Tibial artery (tissue), 4 donors: ENCODE measurements at regions not wholly inside any gene's neighbourhood (a gene's known extent, or its start where the extent isn't known, plus 50 kb on each side); places are given as distances from the start of the nearest gene placed in this dataset.
"Not testable (repeated sequence)": the region's sequence is repeated elsewhere in the genome, so short reads cannot be mapped to it uniquely, and the experiment has no call there.

Source experiments
- DNase-seq, 2 donors: peaks; one replicate each; pipeline ENCODE4 v3.0.0-alpha.2; 2019
- H3K27ac ChIP-seq, 2 donors: fragments of 200-600 bp; sonication (generic) in 1 of 2; 1 replicate in 1 of 2; 2 replicates in 1 of 2; pipeline ENCODE4 v1.5.1; 2018 to 2019; ENCODE audit warnings: mild to moderate bottlenecking in 1 of 2
- H3K27me3 ChIP-seq, 2 donors: fragments of 200-600 bp; sonication (generic) in 1 of 2; one replicate each; pipeline versions ENCODE4 v1.5.1 to v1.6.0; 2016 to 2019
- H3K36me3 ChIP-seq, 3 donors: fragments of 200-600 bp; sonication (generic) in 2 of 3; one replicate each; pipeline ENCODE4 v1.5.1; 2016 to 2019; ENCODE audit warnings: mild to moderate bottlenecking in 2 of 3
- H3K4me1 ChIP-seq, 4 donors: fragments of 200-600 bp; sonication (generic) in 2 of 4; 1 replicate in 3 of 4; 2 replicates in 1 of 4; pipeline ENCODE4 v1.5.1; 2016 to 2019
- H3K4me3 ChIP-seq, 2 donors: fragments of 200-600 bp; sonication (generic) in 1 of 2; 1 replicate in 1 of 2; 2 replicates in 1 of 2; pipeline ENCODE4 v1.5.1; 2018 to 2019; ENCODE audit warnings: mild to moderate bottlenecking in 2 of 2
- H3K9me3 ChIP-seq, 3 donors: fragments of 200-600 bp; sonication (generic) in 1 of 3; one replicate each; pipeline ENCODE4 v1.5.1; 2016 to 2019
- CTCF ChIP-seq, 2 experiments: fragments of 200-600 bp in 1 of 2; fragments of 450-650 bp in 1 of 2; IDR thresholded peaks; one replicate each; pipeline ENCODE4 v1.5.1; 2017 to 2019; ENCODE audit warnings: antibody characterized with exemption in 2 of 2, mild to moderate bottlenecking in 1 of 2, moderate library complexity in 1 of 2
- intact Hi-C: fragments of 100-400 bp; cut with DNase I; formaldehyde crosslinking; loops from one replicate; pipeline ENCODE4 v1.15.0; 2023; ENCODE audit warnings: low total_unique reads

- Histone ChIP-seq H3K27me3 (no peaks in the 10 kb centered on the region), H3K9me3 (no peaks in the 10 kb centered on the region), H3K4me3 (no peak overlapping the region), H3K27ac (no peak overlapping the region), H3K4me1 (no peaks in the 10 kb centered on the region), H3K36me3 (no peaks in the 10 kb centered on the region)
- intact Hi-C loops: no loop called here
- TF ChIP-seq CTCF (IDR thresholded peaks at IDR 0.05): no peak
- no peak for DNase-seq
Observed at GRCh38 chr7:106448346-106448991, 163.7 kb upstream of the NAMPT start.

GRCh38 chr7:106447318-106447847 lies 162.6 kb upstream of the NAMPT start:
- TF ChIP-seq CTCF (IDR thresholded peaks at IDR 0.05): no peak
- intact Hi-C loops: no loop called here
- no peaks in the 10 kb centered on the region for H3K27me3 ChIP-seq
- H3K9me3 ChIP-seq: no peaks in the 10 kb centered on the region
- H3K4me3 ChIP-seq: no peak overlapping the region
- H3K36me3 ChIP-seq: no peaks in the 10 kb centered on the region
- DNase-seq: no peak
- H3K27ac ChIP-seq: no peak overlapping the region
- H3K4me1 ChIP-seq: no peaks in the 10 kb centered on the region

GRCh38 chr7:106445366-106445765 lies 160.6 kb upstream of the NAMPT start:
- intact Hi-C loops, H3K4me3 ChIP-seq, H3K4me1 ChIP-seq, H3K9me3 ChIP-seq, H3K36me3 ChIP-seq, H3K27me3 ChIP-seq, DNase-seq, H3K27ac ChIP-seq: not testable (repeated sequence)

- no peak overlapping the region for H3K27ac ChIP-seq
- H3K36me3 ChIP-seq: no peaks in the 10 kb centered on the region
- TF ChIP-seq CTCF (IDR thresholded peaks at IDR 0.05): no peak
- H3K4me3 ChIP-seq: no peak overlapping the region
- H3K27me3 ChIP-seq: no peaks in the 10 kb centered on the region
- intact Hi-C loops: no loop called here
- no peaks in the 10 kb centered on the region for H3K9me3 ChIP-seq
- H3K4me1 ChIP-seq: no peaks in the 10 kb centered on the region
- DNase-seq: no peak
Observed at GRCh38 chr7:106444068-106444655, 159.4 kb upstream of the NAMPT start.

- Histone ChIP-seq H3K27me3 (no peaks in the 10 kb centered on the region), H3K4me1 (no peaks in the 10 kb centered on the region), H3K4me3 (no peak overlapping the region), H3K27ac (no peak overlapping the region), H3K9me3 (no peaks in the 10 kb centered on the region), H3K36me3 (no peaks in the 10 kb centered on the region)
- intact Hi-C loops: no loop called here
- no peak for DNase-seq
- no peak for TF ChIP-seq CTCF (IDR thresholded peaks at IDR 0.05)
Observed at GRCh38 chr7:106443156-106443555, 158.4 kb upstream of the NAMPT start.

- Histone ChIP-seq H3K4me3 (no peak overlapping the region), H3K9me3 (no peaks in the 10 kb centered on the region), H3K36me3 (no peaks in the 10 kb centered on the region), H3K4me1 (no peaks in the 10 kb centered on the region), H3K27ac (no peak overlapping the region), H3K27me3 (no peaks in the 10 kb centered on the region)
- intact Hi-C loops: no loop called here
- DNase-seq: no peak
- no peak for TF ChIP-seq CTCF (IDR thresholded peaks at IDR 0.05)
Observed at GRCh38 chr7:106442476-106442875, 157.7 kb upstream of the NAMPT start.

GRCh38 chr7:106441343-106441742 lies 156.6 kb upstream of the NAMPT start:
- H3K36me3 ChIP-seq, H3K4me3 ChIP-seq, DNase-seq, H3K27me3 ChIP-seq, H3K27ac ChIP-seq, intact Hi-C loops, H3K4me1 ChIP-seq, H3K9me3 ChIP-seq: not testable (repeated sequence)

GRCh38 chr7:106436933-106437332 lies 152.2 kb upstream of the NAMPT start:
- H3K27me3 ChIP-seq, H3K36me3 ChIP-seq, H3K9me3 ChIP-seq, H3K4me3 ChIP-seq, DNase-seq, H3K4me1 ChIP-seq, intact Hi-C loops, H3K27ac ChIP-seq: not testable (repeated sequence)
